Endothelial cell of umbilical vein (primary cell): ENCODE measurements at regions not wholly inside any gene's neighbourhood (a gene's known extent, or its start where the extent isn't known, plus 50 kb on each side); places are given as distances from the start of the nearest gene placed in this dataset.

ENCODE experiments used
- MYC ChIP-seq: IDR thresholded peaks from one replicate; pipeline ENCODE4 v1.6.1; 2011; ENCODE audit warnings: mild to moderate bottlenecking, low read depth, low read length
- TF ChIP-seq, protein P1 (sequence below), 2 donors: IDR thresholded peaks; 1 replicate in 1 of 2; 2 replicates in 1 of 2; pipeline ENCODE4 v1.5.1; 2011; ENCODE audit warnings: low read length in 2 of 2, mild to moderate bottlenecking in 2 of 2, moderate library complexity in 2 of 2, control low read depth in 1 of 2, inconsistent platforms in 1 of 2, low read depth in 1 of 2; ENCODE audit not compliant: insufficient read depth in 1 of 2; ENCODE audit errors: extremely low read depth in 1 of 2

DNA sequence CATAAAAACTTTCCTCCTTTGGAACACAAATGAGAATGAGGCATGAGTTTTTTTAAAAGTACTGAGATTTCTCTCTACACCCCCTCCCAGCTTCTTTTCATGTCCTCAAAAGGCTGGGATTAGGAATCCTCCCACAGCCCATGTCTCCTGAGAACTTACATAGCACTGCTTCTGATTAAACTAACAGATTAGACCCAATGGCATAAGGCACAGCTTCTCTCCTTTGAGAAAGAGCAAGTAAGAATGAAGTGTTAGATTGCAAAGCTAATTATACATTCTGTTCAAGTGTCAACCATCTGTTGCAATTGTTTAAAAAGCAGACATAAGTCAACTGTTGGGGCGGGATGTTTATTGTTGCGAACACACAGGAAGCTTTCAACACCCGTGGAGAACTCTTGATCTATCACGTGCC is 715.1 kb downstream of the CDH11 start:
- TF ChIP-seq, protein P1, sequence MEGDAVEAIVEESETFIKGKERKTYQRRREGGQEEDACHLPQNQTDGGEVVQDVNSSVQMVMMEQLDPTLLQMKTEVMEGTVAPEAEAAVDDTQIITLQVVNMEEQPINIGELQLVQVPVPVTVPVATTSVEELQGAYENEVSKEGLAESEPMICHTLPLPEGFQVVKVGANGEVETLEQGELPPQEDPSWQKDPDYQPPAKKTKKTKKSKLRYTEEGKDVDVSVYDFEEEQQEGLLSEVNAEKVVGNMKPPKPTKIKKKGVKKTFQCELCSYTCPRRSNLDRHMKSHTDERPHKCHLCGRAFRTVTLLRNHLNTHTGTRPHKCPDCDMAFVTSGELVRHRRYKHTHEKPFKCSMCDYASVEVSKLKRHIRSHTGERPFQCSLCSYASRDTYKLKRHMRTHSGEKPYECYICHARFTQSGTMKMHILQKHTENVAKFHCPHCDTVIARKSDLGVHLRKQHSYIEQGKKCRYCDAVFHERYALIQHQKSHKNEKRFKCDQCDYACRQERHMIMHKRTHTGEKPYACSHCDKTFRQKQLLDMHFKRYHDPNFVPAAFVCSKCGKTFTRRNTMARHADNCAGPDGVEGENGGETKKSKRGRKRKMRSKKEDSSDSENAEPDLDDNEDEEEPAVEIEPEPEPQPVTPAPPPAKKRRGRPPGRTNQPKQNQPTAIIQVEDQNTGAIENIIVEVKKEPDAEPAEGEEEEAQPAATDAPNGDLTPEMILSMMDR (IDR thresholded peaks at IDR 0.05; ENCODE audit: extremely low read depth in 1 of 2, insufficient read depth in 1 of 2, low read depth in 1 of 2, low read length in 2 of 2): no peak
- TF ChIP-seq MYC: no peak
